ENCODE measurements at regions not wholly inside any gene's neighbourhood (a gene's known extent, or its start where the extent isn't known, plus 50 kb on each side); places are given as distances from the start of the nearest gene placed in this dataset.

DNA sequence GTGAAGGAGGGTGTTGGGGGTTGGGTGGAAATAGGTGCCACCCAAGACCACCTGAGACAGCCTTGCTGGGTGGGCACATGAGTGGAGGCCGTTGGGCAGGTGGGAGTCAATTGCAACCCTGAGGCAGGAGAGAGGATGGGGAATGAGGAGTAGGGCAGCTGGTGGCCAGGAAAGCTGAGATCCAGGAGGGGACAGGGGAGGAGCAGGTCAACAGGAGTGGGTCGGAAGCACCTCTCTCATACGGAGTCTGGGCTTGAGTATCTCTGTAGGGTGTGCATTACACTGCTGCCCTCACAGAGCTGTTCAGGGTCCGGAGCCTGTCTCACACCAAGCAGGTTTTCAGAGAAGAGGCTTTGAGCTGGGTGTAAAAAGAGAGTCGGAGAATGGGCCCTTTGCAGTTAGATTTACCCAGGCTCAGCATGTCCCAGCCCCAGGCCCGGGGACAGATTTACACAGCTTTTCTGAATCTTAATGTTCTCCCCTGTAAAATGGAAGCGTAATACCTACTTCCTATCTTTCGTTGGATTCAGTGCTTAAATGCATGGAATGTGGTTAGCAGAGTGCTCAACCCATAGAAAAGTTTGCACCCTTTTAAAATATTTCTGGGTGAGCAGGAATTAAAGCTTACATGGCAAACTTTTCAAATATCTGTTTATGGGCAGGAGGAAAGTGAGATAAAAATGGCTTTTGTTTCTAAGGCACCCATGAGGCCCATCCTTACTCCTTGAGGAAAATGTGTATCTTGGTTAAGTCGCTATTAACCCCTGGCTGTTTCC lies 144.0 kb upstream of the MYCN start:
- H3K27ac Mint-ChIP-seq: no peak overlapping the region
- no peak for DNase-seq (ENCODE audit: extremely low spot score, unreplicated experiment)
- TF ChIP-seq, protein P1, sequence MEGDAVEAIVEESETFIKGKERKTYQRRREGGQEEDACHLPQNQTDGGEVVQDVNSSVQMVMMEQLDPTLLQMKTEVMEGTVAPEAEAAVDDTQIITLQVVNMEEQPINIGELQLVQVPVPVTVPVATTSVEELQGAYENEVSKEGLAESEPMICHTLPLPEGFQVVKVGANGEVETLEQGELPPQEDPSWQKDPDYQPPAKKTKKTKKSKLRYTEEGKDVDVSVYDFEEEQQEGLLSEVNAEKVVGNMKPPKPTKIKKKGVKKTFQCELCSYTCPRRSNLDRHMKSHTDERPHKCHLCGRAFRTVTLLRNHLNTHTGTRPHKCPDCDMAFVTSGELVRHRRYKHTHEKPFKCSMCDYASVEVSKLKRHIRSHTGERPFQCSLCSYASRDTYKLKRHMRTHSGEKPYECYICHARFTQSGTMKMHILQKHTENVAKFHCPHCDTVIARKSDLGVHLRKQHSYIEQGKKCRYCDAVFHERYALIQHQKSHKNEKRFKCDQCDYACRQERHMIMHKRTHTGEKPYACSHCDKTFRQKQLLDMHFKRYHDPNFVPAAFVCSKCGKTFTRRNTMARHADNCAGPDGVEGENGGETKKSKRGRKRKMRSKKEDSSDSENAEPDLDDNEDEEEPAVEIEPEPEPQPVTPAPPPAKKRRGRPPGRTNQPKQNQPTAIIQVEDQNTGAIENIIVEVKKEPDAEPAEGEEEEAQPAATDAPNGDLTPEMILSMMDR (conservative IDR thresholded peaks at IDR 0.05): no peak
- H3K36me3 Mint-ChIP-seq: no peaks in the 10 kb centered on the region
- H3K4me1 Mint-ChIP-seq (ENCODE audit: unreplicated experiment): peaks cover 33% of the 10 kb centered on the region
- H3K4me3 Mint-ChIP-seq: no peak overlapping the region
- H3K27me3 Mint-ChIP-seq: peaks cover 6% of the 10 kb centered on the region
- no peaks in the 10 kb centered on the region for H3K9me3 Mint-ChIP-seq

DNA sequence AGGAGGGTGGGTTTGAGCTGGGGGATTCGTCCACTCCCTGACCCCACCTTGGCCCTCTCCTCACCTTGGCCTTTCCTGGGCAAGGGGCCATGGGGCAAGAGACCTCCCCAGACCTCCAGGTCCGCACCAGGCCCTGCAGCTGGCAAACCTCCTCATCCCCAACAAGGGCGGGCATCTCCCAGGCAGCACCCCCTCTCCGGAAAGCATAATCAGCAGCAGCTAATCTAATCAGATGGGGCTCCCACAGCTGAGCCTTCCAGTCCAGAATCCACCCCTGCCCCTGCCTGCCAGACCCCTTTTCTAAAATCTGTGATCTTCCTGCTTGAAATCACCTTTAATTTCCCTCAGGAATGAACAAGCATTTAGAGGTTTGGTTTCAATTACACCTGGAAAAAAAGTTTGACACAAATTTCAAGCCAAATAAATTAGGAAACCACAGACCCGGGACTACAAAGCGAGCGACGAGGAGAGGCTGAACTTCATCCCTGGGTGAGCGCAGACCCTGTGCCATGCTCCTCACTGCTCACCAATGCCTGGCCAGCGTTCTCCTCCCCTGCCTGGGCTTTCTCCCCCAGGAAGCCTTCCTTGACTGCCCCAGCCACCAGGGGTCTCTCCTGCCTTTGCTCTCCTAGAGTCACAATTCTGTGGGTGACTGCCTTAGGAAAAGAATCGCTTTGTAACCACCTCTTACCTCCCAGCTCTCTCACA lies 143.0 kb upstream of the MYCN start:
- TF ChIP-seq, protein P1 (conservative IDR thresholded peaks at IDR 0.05): peak; percentile 51
- Mint-ChIP-seq H3K36me3 (no peaks in the 10 kb centered on the region), H3K9me3 (no peaks in the 10 kb centered on the region), H3K4me1 (ENCODE audit: unreplicated experiment) (peaks cover 33% of the 10 kb centered on the region), H3K4me3 (no peak overlapping the region), H3K27ac (no peak overlapping the region), H3K27me3 (peaks cover 6% of the 10 kb centered on the region)
- DNase-seq (ENCODE audit: extremely low spot score, unreplicated experiment): no peak

DNA sequence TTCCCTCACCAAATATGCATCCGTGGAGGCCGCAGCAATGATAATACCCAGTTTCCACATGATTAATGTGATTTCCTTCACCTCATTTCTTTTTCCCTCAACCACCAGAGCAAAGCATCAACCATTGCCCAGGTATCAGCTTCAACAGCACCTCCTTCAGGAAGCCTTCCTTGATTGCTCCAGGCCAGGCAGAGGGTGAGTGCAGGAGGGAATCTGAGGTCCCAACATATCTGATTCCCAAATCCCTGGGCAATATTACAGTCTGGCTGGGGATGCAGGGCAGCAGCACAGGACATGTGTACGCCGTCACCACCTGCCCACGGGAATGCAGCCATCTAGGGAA lies 142.4 kb upstream of the MYCN start:
- Mint-ChIP-seq H3K27ac (no peak overlapping the region), H3K4me3 (no peak overlapping the region), H3K27me3 (peaks cover 6% of the 10 kb centered on the region), H3K9me3 (no peaks in the 10 kb centered on the region), H3K4me1 (ENCODE audit: unreplicated experiment) (peaks cover 37% of the 10 kb centered on the region), H3K36me3 (no peaks in the 10 kb centered on the region)
- TF ChIP-seq, protein P1 (conservative IDR thresholded peaks at IDR 0.05): no peak
- no peak for DNase-seq (ENCODE audit: extremely low spot score, unreplicated experiment)

DNA sequence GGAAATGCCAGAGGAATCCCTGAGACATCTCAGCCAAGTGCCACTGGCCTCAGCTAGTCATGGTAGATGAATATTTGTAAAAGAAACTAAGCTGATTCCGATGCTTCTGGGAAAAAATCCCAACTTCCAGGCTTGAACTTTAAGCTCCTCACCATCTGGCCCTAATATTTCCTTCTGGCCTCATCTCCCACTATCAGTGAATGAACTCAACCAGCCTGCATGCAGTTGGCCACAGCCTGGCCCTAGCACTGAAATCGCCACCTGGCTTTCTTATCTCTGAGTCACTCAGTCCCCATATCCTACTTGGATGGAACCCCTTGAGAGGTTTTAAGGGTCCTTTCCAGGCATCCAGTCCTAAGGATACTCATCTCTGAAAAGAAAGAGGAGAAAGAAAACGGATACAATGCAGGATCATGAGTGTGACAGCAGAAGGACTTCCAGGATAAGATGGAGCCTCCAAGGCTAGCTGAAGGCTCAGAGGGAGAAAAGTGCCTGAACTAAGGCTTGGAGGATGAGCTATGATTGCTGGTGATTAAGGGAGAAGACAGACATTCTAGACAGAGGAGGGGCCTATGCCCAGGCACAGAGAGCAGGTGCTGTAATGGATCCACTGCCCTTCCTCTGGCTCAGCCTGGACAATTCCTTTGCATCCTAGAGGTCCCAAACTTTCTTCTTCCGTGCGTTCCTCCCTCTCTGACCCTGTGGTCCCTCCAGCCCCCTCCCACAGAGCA lies 141.5 kb upstream of the MYCN start:
- H3K4me3 Mint-ChIP-seq: no peak overlapping the region
- peaks cover 6% of the 10 kb centered on the region for H3K27me3 Mint-ChIP-seq
- DNase-seq (ENCODE audit: extremely low spot score, unreplicated experiment): no peak
- no peaks in the 10 kb centered on the region for H3K9me3 Mint-ChIP-seq
- H3K4me1 Mint-ChIP-seq (ENCODE audit: unreplicated experiment): peaks cover 47% of the 10 kb centered on the region
- H3K27ac Mint-ChIP-seq: peak overlapping the region; percentile 39
- TF ChIP-seq, protein P1 (conservative IDR thresholded peaks at IDR 0.05): no peak
- H3K36me3 Mint-ChIP-seq: no peaks in the 10 kb centered on the region

DNA sequence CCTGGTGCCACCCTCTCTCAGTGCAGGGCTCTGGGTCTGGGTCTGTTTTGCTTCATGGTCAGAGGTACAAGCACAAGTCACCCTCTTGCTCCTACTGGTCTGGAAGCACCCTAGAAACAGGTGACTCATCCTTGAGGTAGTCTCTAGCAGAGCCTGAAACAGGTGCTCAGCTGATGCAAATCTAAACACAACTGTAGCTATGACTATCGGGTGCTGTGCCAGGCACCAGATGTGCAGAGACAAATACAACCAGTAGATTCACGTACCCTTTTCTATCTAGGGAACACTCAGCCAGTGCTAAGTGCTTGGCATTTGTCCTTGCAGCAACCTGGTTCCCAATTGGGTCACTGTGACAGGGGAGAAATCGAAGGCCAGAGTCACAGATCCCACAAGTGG lies 140.9 kb upstream of the MYCN start:
- peaks cover 7% of the 10 kb centered on the region for H3K27me3 Mint-ChIP-seq
- H3K4me1 Mint-ChIP-seq (ENCODE audit: unreplicated experiment): peaks cover 52% of the 10 kb centered on the region
- no peaks in the 10 kb centered on the region for H3K36me3 Mint-ChIP-seq
- TF ChIP-seq, protein P1 (conservative IDR thresholded peaks at IDR 0.05): no peak
- H3K4me3 Mint-ChIP-seq: no peak overlapping the region
- no peak for DNase-seq (ENCODE audit: extremely low spot score, unreplicated experiment)
- peak overlapping the region; percentile 39 for H3K27ac Mint-ChIP-seq
- H3K9me3 Mint-ChIP-seq: no peaks in the 10 kb centered on the region

Data from type B pancreatic cell (in vitro differentiated cells).